ENCODE measurements at regions not wholly inside any gene's neighbourhood (a gene's known extent, or its start where the extent isn't known, plus 50 kb on each side); places are given as distances from the start of the nearest gene placed in this dataset.
"Not testable (repeated sequence)": the region's sequence is repeated elsewhere in the genome, so short reads cannot be mapped to it uniquely, and the experiment has no call there.

- DNase-seq (ENCODE audit: insufficient read length, low spot score) (no peak), FAIRE-seq (no peak)
Measured at GRCh38 chr9:15047028-15047551, 136.9 kb upstream of the FREM1 start.

- DNase-seq (ENCODE audit: insufficient read length, low spot score) (no peak), FAIRE-seq (no peak)
Measured at GRCh38 chr9:15033316-15033715, 123.1 kb upstream of the FREM1 start.

- FAIRE-seq: no peak
- DNase-seq (ENCODE audit: insufficient read length, low spot score): no peak
Measured at GRCh38 chr9:15032860-15033259, 122.6 kb upstream of the FREM1 start.

- DNase-seq (ENCODE audit: insufficient read length, low spot score) (no peak), FAIRE-seq (no peak)
Measured at GRCh38 chr9:15021146-15021545, 110.9 kb upstream of the FREM1 start.

- FAIRE-seq (no peak), DNase-seq (ENCODE audit: insufficient read length, low spot score) (no peak)
Measured at GRCh38 chr9:15018096-15018637, 107.9 kb upstream of the FREM1 start.

- DNase-seq (ENCODE audit: insufficient read length, low spot score) (no peak), FAIRE-seq (no peak)
Measured at GRCh38 chr9:15010581-15010980, 100.4 kb upstream of the FREM1 start.

- FAIRE-seq (no peak), DNase-seq (ENCODE audit: insufficient read length, low spot score) (no peak)
Measured at GRCh38 chr9:15007698-15008097, 97.5 kb upstream of the FREM1 start.

- DNase-seq (ENCODE audit: insufficient read length, low spot score) (no peak), FAIRE-seq (no peak)
Measured at GRCh38 chr9:14994738-14995137, 84.5 kb upstream of the FREM1 start.

GRCh38 chr9:14993901-14994554 is 83.8 kb upstream of the FREM1 start:
- FAIRE-seq (peak; percentile 45), DNase-seq (ENCODE audit: insufficient read length, low spot score) (no peak)

GRCh38 chr9:14993061-14993800 is 83.0 kb upstream of the FREM1 start:
- FAIRE-seq: no peak

GRCh38 chr9:14992516-14992915 is 82.3 kb upstream of the FREM1 start:
- FAIRE-seq (no peak), DNase-seq (ENCODE audit: insufficient read length, low spot score) (no peak)

More at GRCh38 chr9:14993061-14993800, 83.0 kb upstream of the FREM1 start:
- DNase-seq (ENCODE audit: insufficient read length, low spot score): no peak

- peak; percentile 68 for FAIRE-seq
Measured at GRCh38 chr9:14992081-14992480, 81.9 kb upstream of the FREM1 start.

GRCh38 chr9:14990647-14991046 is 80.4 kb upstream of the FREM1 start:
- not testable (repeated sequence) for DNase-seq (ENCODE audit: insufficient read length, low spot score); FAIRE-seq

More at GRCh38 chr9:14992081-14992480, 81.9 kb upstream of the FREM1 start:
- DNase-seq (ENCODE audit: insufficient read length, low spot score): no peak

- DNase-seq (ENCODE audit: insufficient read length, low spot score): no peak
- FAIRE-seq: no peak
Measured at GRCh38 chr9:14989811-14990210, 79.6 kb upstream of the FREM1 start.

- DNase-seq (ENCODE audit: insufficient read length, low spot score); FAIRE-seq: not testable (repeated sequence)
Measured at GRCh38 chr9:14989336-14989735, 79.1 kb upstream of the FREM1 start.

- FAIRE-seq (no peak), DNase-seq (ENCODE audit: insufficient read length, low spot score) (no peak)
Measured at GRCh38 chr9:14987858-14988257, 77.6 kb upstream of the FREM1 start.

- FAIRE-seq (no peak), DNase-seq (ENCODE audit: insufficient read length, low spot score) (no peak)
Measured at GRCh38 chr9:14985419-14985818, 75.2 kb upstream of the FREM1 start.

- no peak for DNase-seq (ENCODE audit: insufficient read length, low spot score)
- FAIRE-seq: no peak
Measured at GRCh38 chr9:14983599-14983998, 73.4 kb upstream of the FREM1 start.

- DNase-seq (ENCODE audit: insufficient read length, low spot score): no peak
- FAIRE-seq: no peak
Measured at GRCh38 chr9:14981291-14981950, 71.2 kb upstream of the FREM1 start.

- FAIRE-seq (no peak), DNase-seq (ENCODE audit: insufficient read length, low spot score) (no peak)
Measured at GRCh38 chr9:14978022-14979000, 68.1 kb upstream of the FREM1 start.
